AG10803 (cell line): ENCODE measurements at regions not wholly inside any gene's neighbourhood (a gene's known extent, or its start where the extent isn't known, plus 50 kb on each side); places are given as distances from the start of the nearest gene placed in this dataset.
A peak's percentile ranks its signal among the peaks of the same experiment; 100 is the strongest.

Experiments
- DNase-seq: peaks from one replicate; pipeline ENCODE4 v3.0.0; 2010; ENCODE audit warnings: low read depth
- H3K4me3 ChIP-seq: 2 replicates; pipeline ENCODE4 v1.5.1; 2011; ENCODE audit warnings: mild to moderate bottlenecking, low read length, control low read depth
- TF ChIP-seq, protein P1 (sequence below): conservative IDR thresholded peaks from 2 replicates; pipeline ENCODE4 v1.5.1; 2011; ENCODE audit warnings: mild to moderate bottlenecking, low read length, control low read depth, inconsistent platforms

DNA sequence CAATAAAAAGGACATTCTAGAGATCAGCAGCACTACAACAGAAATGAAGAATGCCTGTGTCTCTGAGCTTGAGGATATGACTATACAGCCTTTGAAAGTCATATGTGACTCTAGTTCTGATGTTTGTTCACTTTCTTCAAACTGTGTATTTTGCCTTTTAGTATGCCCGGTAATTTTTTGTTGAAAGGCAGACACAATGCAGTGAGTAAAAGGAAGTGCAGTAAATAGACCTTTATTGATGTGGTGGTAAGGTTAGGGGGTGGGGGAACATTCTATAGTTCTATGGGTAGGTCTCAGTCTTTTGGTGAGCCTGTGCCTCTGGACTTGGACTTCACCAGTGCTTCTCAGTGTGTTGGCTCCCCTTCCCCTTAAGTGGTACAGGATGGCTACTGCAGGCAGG is 143.5 kb upstream of the CDC14C start:
- H3K4me3 ChIP-seq: no peak overlapping the region
- TF ChIP-seq, protein P1, sequence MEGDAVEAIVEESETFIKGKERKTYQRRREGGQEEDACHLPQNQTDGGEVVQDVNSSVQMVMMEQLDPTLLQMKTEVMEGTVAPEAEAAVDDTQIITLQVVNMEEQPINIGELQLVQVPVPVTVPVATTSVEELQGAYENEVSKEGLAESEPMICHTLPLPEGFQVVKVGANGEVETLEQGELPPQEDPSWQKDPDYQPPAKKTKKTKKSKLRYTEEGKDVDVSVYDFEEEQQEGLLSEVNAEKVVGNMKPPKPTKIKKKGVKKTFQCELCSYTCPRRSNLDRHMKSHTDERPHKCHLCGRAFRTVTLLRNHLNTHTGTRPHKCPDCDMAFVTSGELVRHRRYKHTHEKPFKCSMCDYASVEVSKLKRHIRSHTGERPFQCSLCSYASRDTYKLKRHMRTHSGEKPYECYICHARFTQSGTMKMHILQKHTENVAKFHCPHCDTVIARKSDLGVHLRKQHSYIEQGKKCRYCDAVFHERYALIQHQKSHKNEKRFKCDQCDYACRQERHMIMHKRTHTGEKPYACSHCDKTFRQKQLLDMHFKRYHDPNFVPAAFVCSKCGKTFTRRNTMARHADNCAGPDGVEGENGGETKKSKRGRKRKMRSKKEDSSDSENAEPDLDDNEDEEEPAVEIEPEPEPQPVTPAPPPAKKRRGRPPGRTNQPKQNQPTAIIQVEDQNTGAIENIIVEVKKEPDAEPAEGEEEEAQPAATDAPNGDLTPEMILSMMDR: no peak
- DNase-seq: no peak

DNA sequence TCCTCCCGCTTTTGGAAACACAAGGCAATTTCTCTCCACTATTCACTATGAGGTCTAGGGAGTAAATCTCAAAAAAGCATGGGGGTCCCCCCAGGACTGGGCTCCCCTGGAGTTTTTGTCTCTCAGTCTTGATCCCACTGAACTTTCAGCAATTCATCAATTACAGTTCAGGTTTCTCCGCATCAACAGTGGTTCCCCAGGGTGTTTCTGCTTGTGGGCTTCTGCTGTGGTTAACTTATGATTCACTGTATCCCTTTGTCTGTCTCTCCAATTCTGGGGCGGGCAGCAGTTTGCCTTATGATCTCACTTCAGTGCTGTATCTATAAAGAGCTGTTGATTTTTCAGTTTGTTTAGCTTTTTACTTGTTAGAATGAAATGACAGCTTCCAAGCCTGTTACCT is 142.6 kb upstream of the CDC14C start:
- TF ChIP-seq, protein P1: no peak
- DNase-seq: peak; percentile 1

DNA sequence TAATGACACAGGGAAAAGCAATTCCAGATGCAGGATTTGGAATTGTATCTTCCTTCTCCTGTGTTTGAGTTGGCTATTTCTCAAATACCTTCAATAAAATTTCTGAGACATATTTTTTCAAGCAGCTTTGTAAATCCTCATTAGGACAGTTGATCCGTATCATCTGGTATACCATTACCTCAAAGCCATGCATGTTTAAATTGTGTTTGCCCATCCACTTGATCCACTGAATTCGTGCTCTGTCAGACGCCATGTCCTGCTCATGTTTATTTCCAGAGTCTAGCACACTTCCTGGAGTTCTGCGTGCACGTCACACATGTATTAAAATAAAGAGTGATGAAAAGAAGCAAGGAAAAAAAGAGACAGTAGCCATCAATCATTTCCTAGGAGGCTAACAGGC is 141.8 kb upstream of the CDC14C start:
- H3K4me3 ChIP-seq: no peak overlapping the region
- TF ChIP-seq, protein P1: no peak
- no peak for DNase-seq

More for the DNA sequence above, 142.6 kb upstream of the CDC14C start:
- H3K4me3 ChIP-seq: no peak overlapping the region

DNA sequence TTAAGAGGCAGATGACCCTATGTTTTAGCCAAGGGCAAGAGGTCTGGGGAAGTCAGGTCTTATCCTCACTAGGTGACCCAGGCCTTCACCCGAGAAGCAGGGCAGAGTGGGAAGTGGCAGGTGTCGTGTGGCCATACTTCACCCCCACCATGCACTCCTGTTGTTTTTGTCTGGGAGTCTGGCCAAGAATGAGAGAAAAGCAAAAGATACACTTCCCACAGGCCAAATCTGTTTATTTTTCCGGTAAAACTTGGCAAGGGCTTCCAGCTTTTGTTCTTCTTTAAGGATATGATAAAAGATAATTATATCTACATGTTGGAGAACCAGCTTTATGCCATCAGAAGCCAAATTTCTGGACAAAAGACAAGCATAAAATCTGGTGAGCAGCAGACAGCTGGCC is 137.4 kb upstream of the CDC14C start:
- no peak overlapping the region for H3K4me3 ChIP-seq
- TF ChIP-seq, protein P1: no peak
- DNase-seq: no peak

DNA sequence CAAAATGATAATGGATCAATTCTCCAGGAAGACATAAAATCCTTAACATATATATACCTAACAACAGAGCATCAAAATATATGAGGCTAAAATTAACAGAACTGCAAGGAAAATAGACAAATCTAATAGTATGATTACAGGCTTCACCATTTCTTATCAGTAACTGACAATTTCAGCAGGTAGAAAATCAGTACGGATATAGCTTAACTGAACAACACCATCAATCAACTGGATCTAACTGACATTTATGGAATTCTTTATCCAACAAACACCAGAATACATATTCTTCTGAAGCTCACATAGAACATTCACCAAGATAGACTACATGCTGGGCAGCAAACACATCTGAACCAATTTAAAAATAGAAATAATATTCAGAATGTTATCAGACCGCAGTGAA is 121.1 kb upstream of the CDC14C start:
- H3K4me3 ChIP-seq: no peak overlapping the region
- DNase-seq: no peak
- TF ChIP-seq, protein P1: no peak

DNA sequence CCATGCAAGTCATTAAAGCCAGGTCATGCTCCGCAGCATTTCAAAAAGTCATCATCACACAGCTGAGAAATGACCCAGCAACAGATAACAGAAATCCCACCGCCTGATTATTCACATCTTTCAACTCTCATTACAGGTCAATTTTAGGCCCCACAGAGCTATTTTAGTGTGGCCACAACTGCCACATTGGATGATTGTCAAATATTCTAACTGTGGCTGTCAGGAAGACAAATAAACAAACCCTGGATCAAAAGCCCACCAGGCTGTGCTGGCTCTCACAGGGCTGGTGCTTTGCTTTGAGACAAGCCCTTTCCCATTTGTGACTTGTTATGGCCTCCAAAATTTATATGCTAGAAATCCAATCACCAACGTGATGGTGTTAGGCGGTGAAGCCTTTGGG is 117.6 kb upstream of the CDC14C start:
- TF ChIP-seq, protein P1: no peak
- no peak for DNase-seq

DNA sequence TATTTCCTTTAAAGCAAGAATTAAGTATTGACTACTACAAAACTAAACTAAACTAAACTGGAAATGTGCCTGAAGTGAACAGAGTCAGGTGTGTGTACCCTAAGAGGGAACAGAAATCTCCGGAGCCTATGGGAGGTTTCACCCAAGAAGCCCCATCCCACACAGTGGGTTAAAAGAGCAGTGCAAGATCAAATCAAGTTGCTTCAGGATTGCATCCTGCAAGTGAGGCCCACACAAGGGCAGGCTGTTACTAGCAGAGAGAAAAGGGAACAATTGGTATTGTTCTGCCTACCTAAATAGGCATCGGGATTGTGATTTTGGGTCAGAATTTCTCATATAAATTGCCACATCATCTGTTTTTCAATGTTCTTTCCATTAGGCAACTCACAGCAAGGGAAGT is 113.3 kb upstream of the CDC14C start:
- TF ChIP-seq, protein P1: no peak
- H3K4me3 ChIP-seq: no peak overlapping the region
- DNase-seq: no peak

More for the DNA sequence above, 117.6 kb upstream of the CDC14C start:
- no peak overlapping the region for H3K4me3 ChIP-seq
